HCT116 (cell line): ENCODE measurements at regions not wholly inside any gene's neighbourhood (a gene's known extent, or its start where the extent isn't known, plus 50 kb on each side); places are given as distances from the start of the nearest gene placed in this dataset.
"Not testable (repeated sequence)": the region's sequence is repeated elsewhere in the genome, so short reads cannot be mapped to it uniquely, and the experiment has no call there.

Experiments
- ATAC-seq: fragments of 200-7000 bp; cut with Tn5 transposase; 2 replicates; pipeline ENCODE4 v1.9.1; 2020; ENCODE audit warnings: mild to moderate bottlenecking, moderate library complexity
- BruUV-seq: library from RNA; stranded (reverse); fragments of 400-500 nt; replicated peaks from 2 replicates; lab custom pipeline; 2021; lab: Mats Ljungman, UMichigan
- CTCF ChIA-PET: fragments of 300-600 bp; sonication (Branson Sonifier 250); formaldehyde crosslinking; loops from one replicate; lab custom pipeline; 2021; ENCODE audit warnings: antibody characterized with exemption; lab: Charles Lee
- POLR2A ChIA-PET: fragments of 300-600, 350-600 bp; sonication (Branson Sonifier 250); formaldehyde crosslinking; loops from one replicate; lab custom pipeline; 2021; ENCODE audit warnings: antibody characterized with exemption; lab: Charles Lee
- RAD21 ChIA-PET, 2 experiments: fragments of 300-600 bp; sonication (Branson Sonifier 250); formaldehyde crosslinking; loops; one replicate each; lab custom pipeline; 2023; ENCODE audit warnings: low total read pairs in 2 of 2; ENCODE audit not compliant: uncharacterized antibody in 2 of 2, unreplicated experiment in 2 of 2, low non-redundant PET in 1 of 2; lab: Charles Lee
- DNase-seq: peaks from one replicate; pipeline ENCODE4 v3.0.0-alpha.2; 2010; ENCODE audit warnings: low read depth, low spot score
- H2AFZ ChIP-seq: fragments of 200-600 bp; shearing (Covaris generic), sonication (generic); 2 replicates; pipeline ENCODE4 v1.6.1; 2017; ENCODE audit warnings: low read depth, mixed run types, mixed read lengths, antibody characterized with exemption, low read length; ENCODE audit not compliant: poor library complexity, severe bottlenecking
- H3K27ac ChIP-seq: 2 replicates; pipeline ENCODE4 v1.5.1; 2012; ENCODE audit warnings: low read depth, low read length
- H3K27me3 ChIP-seq: fragments of 200-600 bp; sonication (generic); 2 replicates; pipeline ENCODE4 v1.6.1; 2016; ENCODE audit warnings: mixed run types, low read length, mixed read lengths; ENCODE audit not compliant: insufficient read depth
- H3K36me3 ChIP-seq, 2 experiments: fragments of 200-500 bp in 1 of 2; fragments of 200-600 bp in 1 of 2; sonication (Bioruptor generic) in 1 of 2; sonication (generic) in 1 of 2; 2 replicates each; pipeline versions ENCODE4 v1.5.1 to v1.6.1; 2014 to 2016; ENCODE audit warnings: low read length in 2 of 2, inconsistent platforms in 1 of 2, mixed read lengths in 1 of 2, mixed run types in 1 of 2; ENCODE audit not compliant: insufficient read depth in 2 of 2, control insufficient read depth in 1 of 2
- H3K4me1 ChIP-seq, 2 experiments: fragments of 200-600 bp in 1 of 2; sonication (generic) in 1 of 2; 2 replicates each; pipeline versions ENCODE4 v1.5.1 to v1.6.1; 2012 to 2017; ENCODE audit warnings: low read length in 2 of 2, inconsistent platforms in 1 of 2, mild to moderate bottlenecking in 1 of 2, mixed read lengths in 1 of 2, mixed run types in 1 of 2, moderate library complexity in 1 of 2; ENCODE audit not compliant: insufficient read depth in 2 of 2, control insufficient read depth in 1 of 2
- H3K4me2 ChIP-seq: fragments of 200-600 bp; sonication (generic); 2 replicates; pipeline ENCODE4 v1.6.1; 2017; ENCODE audit warnings: mixed run types, low read length, mixed read lengths
- H3K4me3 ChIP-seq, 2 experiments: fragments of 200-600 bp in 1 of 2; sonication (generic) in 1 of 2; replicated peaks in 1 of 2; 2 replicates each; pipeline ENCODE4 v1.5.1; 2011 to 2016; ENCODE audit warnings: low read length in 2 of 2, control low read depth in 1 of 2, low read depth in 1 of 2, mild to moderate bottlenecking in 1 of 2, mixed read lengths in 1 of 2, mixed run types in 1 of 2
- H3K79me2 ChIP-seq: fragments of 200-600 bp; sonication (generic); 2 replicates; pipeline ENCODE4 v1.6.1; 2017; ENCODE audit warnings: mild to moderate bottlenecking, mixed run types, low read length, moderate library complexity, mixed read lengths; ENCODE audit not compliant: insufficient read depth
- H3K9ac ChIP-seq: fragments of 200-600 bp; sonication (generic); 2 replicates; pipeline ENCODE4 v1.6.1; 2016; ENCODE audit warnings: low read length, mixed read lengths
- H3K9me2 ChIP-seq: fragments of 200-600 bp; sonication (generic), shearing (Covaris generic); 2 replicates; pipeline ENCODE4 v1.6.1; 2017; ENCODE audit warnings: mixed run types, mild to moderate bottlenecking, moderate library complexity; ENCODE audit not compliant: insufficient read depth
- H3K9me3 ChIP-seq, 2 experiments: fragments of 200-500 bp in 1 of 2; fragments of 200-600 bp in 1 of 2; sonication (Bioruptor generic) in 1 of 2; sonication (generic) in 1 of 2; 2 replicates each; pipeline ENCODE4 v1.6.1; 2014 to 2017; ENCODE audit warnings: low read length in 2 of 2, mixed read lengths in 2 of 2, inconsistent platforms in 1 of 2, low read depth in 1 of 2, mild to moderate bottlenecking in 1 of 2, mixed run types in 1 of 2, moderate library complexity in 1 of 2; ENCODE audit not compliant: control insufficient read depth in 1 of 2, insufficient read depth in 1 of 2
- H4K20me1 ChIP-seq: fragments of 200-600 bp; sonication (generic), shearing (Covaris generic); 2 replicates; pipeline ENCODE4 v1.6.1; 2017; ENCODE audit warnings: mixed run types, mild to moderate bottlenecking, moderate library complexity; ENCODE audit not compliant: insufficient read depth
- CEBPB ChIP-seq: IDR thresholded peaks from 2 replicates; pipeline ENCODE4 v1.6.1; 2012; ENCODE audit warnings: low read depth
- EZH2 ChIP-seq: fragments of 200-600 bp; sonication (generic); IDR thresholded peaks from 2 replicates; pipeline ENCODE4 v1.6.1; 2017; ENCODE audit warnings: antibody characterized with exemption, mixed run types
- FOSL1 ChIP-seq: IDR thresholded peaks from 2 replicates; pipeline ENCODE4 v1.6.1; 2012; ENCODE audit warnings: low read depth
- JUND ChIP-seq: IDR thresholded peaks from 2 replicates; pipeline ENCODE4 v1.6.1; 2012
- ZFX ChIP-seq: fragments of 450-650 bp; IDR thresholded peaks from 2 replicates; pipeline ENCODE4 v1.6.1; 2017
- intact Hi-C: fragments of 100-400 bp; cut with micrococcal nuclease; formaldehyde crosslinking; loops from 2 replicates; pipeline ENCODE4 v1.10.0; 2022

- DNase-seq (peak; percentile 33), ATAC-seq (peak; percentile 61)
- Histone ChIP-seq H4K20me1 (no peaks in the 10 kb centered on the region), H2AFZ (no peak overlapping the region), H3K4me1 (peaks cover 0 to 10% of the 10 kb centered on the region in 2 experiments; a peak in 1 of 4 replicates), H3K79me2 (no peaks in the 10 kb centered on the region), H3K27ac (no peak overlapping the region), H3K4me2 (no peak overlapping the region), H3K9me3 (no peaks in the 10 kb centered on the region; a peak in 1 of 4 replicates), H3K9ac (no peak overlapping the region), H3K4me3 (no peak overlapping the region), H3K9me2 (no peaks in the 10 kb centered on the region), H3K36me3 (no peaks in the 10 kb centered on the region), H3K27me3 (no peaks in the 10 kb centered on the region)
- ChIA-PET CTCF (no interaction called here), POLR2A (no interaction called here), RAD21 (no interaction called here)
- BruUV-seq = no TSS peak
- intact Hi-C loops = no loop called here
- no peak for TF ChIP-seq CEBPB
- TF ChIP-seq EZH2 = no peak
- TF ChIP-seq ZFX = no peak
- peak; percentile 48; the same call in 1 of the 2 replicates for TF ChIP-seq FOSL1
- peak; percentile 44; the same call in 1 of the 2 replicates for TF ChIP-seq JUND
Measured at GRCh38 chr5:87722286-87722685, 309.6 kb upstream of the CCNH start.

- POLR2A ChIA-PET, H3K9ac ChIP-seq, H3K79me2 ChIP-seq, H3K4me2 ChIP-seq, H4K20me1 ChIP-seq, H3K27ac ChIP-seq, H3K36me3 ChIP-seq, H3K9me3 ChIP-seq, H2AFZ ChIP-seq, H3K4me3 ChIP-seq, H3K9me2 ChIP-seq, intact Hi-C loops, ATAC-seq, H3K27me3 ChIP-seq, H3K4me1 ChIP-seq, DNase-seq, BruUV-seq, CTCF ChIA-PET, RAD21 ChIA-PET: not testable (repeated sequence)
Measured at GRCh38 chr5:87718224-87718925, 305.6 kb upstream of the CCNH start.
